Right cardiac atrium (tissue), 5 donors: ENCODE measurements at regions not wholly inside any gene's neighbourhood (a gene's known extent, or its start where the extent isn't known, plus 50 kb on each side); places are given as distances from the start of the nearest gene placed in this dataset.
"Not testable (repeated sequence)": the region's sequence is repeated elsewhere in the genome, so short reads cannot be mapped to it uniquely, and the experiment has no call there.

Experiments
- ATAC-seq, 2 donors: fragments of 200-7000 bp; cut with Tn5 transposase; one replicate each; pipeline versions ENCODE4 v1.8.0 to v1.9.1; 2020; ENCODE audit warnings: moderate library complexity in 2 of 2, mild to moderate bottlenecking in 1 of 2
- DNase-seq, 3 donors: peaks; one replicate each; pipeline ENCODE4 v3.0.0-alpha.2; 2020
- H3K27ac ChIP-seq: one replicate; pipeline ENCODE4 v1.5.1; 2013; ENCODE audit warnings: mild to moderate bottlenecking, low read length, control low read depth, moderate library complexity
- H3K27me3 ChIP-seq: one replicate; pipeline ENCODE4 v1.6.1; 2013; ENCODE audit not compliant: control insufficient read depth, insufficient read depth
- H3K4me1 ChIP-seq: one replicate; pipeline ENCODE4 v1.6.1; 2013; ENCODE audit warnings: low read length; ENCODE audit not compliant: control insufficient read depth, insufficient read depth
- H3K4me3 ChIP-seq: one replicate; pipeline ENCODE4 v1.5.1; 2013; ENCODE audit warnings: low read length, control low read depth
- H3K9me3 ChIP-seq: one replicate; pipeline ENCODE4 v1.6.1; 2013; ENCODE audit warnings: low read length; ENCODE audit not compliant: control insufficient read depth
- WGBS: extraction: QIAGEN DNeasy Blood & Tissue Kit; methylation state at CpG from one replicate; pipeline ENCODE4 v1.1.7; 2013; 5-methylcytosine and 5-hydroxymethylcytosine counted together
- intact Hi-C, 4 donors: fragments of 100-400 bp; cut with DNase I; formaldehyde crosslinking; loops; one replicate each; pipeline versions ENCODE4 v1.11.0 to v1.14.0; 2022 to 2023
- donor health status: healthy with polysubstance abuse.
- donor health status: DM: no; HTN: yes; CAD: no.
- donor health status: DM: no; HTN: no; CAD: no.
- donor health status: DM: no; HTN: yes; CAD: no; lungs with severe emphysema.
- donor health status: DM: yes; HTN: yes; CAD: no.

- 98% methylated on average over 36 of the region's 50 CpGs for WGBS
- intact Hi-C loops, H3K9me3 ChIP-seq, H3K4me3 ChIP-seq, DNase-seq, H3K27me3 ChIP-seq, H3K27ac ChIP-seq, ATAC-seq, H3K4me1 ChIP-seq: not testable (repeated sequence)
Observed at GRCh38 chr5:167858186-167858855, 433.1 kb upstream of the WWC1 start.

GRCh38 chr5:167861129-167861927 lies 430.1 kb upstream of the WWC1 start:
- no peak overlapping the region for H3K27ac ChIP-seq
- no peak overlapping the region for H3K4me3 ChIP-seq
- DNase-seq (peak; percentile 11 to 54 (median 42)), ATAC-seq (no peak)
- no peaks in the 10 kb centered on the region for H3K9me3 ChIP-seq
- H3K4me1 ChIP-seq: no peaks in the 10 kb centered on the region
- no peaks in the 10 kb centered on the region for H3K27me3 ChIP-seq
- 35% methylated on average over 15 of the region's 15 CpGs for WGBS
- intact Hi-C loops: no loop called here

- 85% methylated on average over 2 of the region's 2 CpGs for WGBS
- intact Hi-C loops: no loop called here
Observed at GRCh38 chr5:167861928-167862426, 429.5 kb upstream of the WWC1 start.

GRCh38 chr5:167863883-167864282 lies 427.6 kb upstream of the WWC1 start:
- 41% methylated on average over 2 of the region's 2 CpGs for WGBS
- intact Hi-C loops: no loop called here
- Histone ChIP-seq H3K9me3 (no peaks in the 10 kb centered on the region), H3K4me3 (no peak overlapping the region), H3K4me1 (no peaks in the 10 kb centered on the region), H3K27me3 (no peaks in the 10 kb centered on the region), H3K27ac (no peak overlapping the region)
- no peak for ATAC-seq
- no peak for DNase-seq

More at GRCh38 chr5:167861928-167862426, 429.5 kb upstream of the WWC1 start:
- no peak overlapping the region for H3K4me3 ChIP-seq
- no peaks in the 10 kb centered on the region for H3K9me3 ChIP-seq
- no peaks in the 10 kb centered on the region for H3K27me3 ChIP-seq
- ATAC-seq (no peak), DNase-seq (no peak)
- no peak overlapping the region for H3K27ac ChIP-seq
- no peaks in the 10 kb centered on the region for H3K4me1 ChIP-seq

GRCh38 chr5:167864801-167865200 lies 426.6 kb upstream of the WWC1 start:
- intact Hi-C loops: no loop called here
- no peak for DNase-seq
- no peaks in the 10 kb centered on the region for H3K9me3 ChIP-seq

GRCh38 chr5:167866797-167867196 lies 424.6 kb upstream of the WWC1 start:
- 79% methylated on average over 3 of the region's 3 CpGs for whole genome bisulfite sequencing
- H3K4me3 ChIP-seq: no peak overlapping the region
- H3K27me3 ChIP-seq: no peaks in the 10 kb centered on the region
- H3K27ac ChIP-seq: no peak overlapping the region
- intact Hi-C loops: no loop called here
- no peaks in the 10 kb centered on the region for H3K9me3 ChIP-seq
- no peaks in the 10 kb centered on the region for H3K4me1 ChIP-seq
- ATAC-seq (no peak), DNase-seq (no peak)

More at GRCh38 chr5:167864801-167865200, 426.6 kb upstream of the WWC1 start:
- no peaks in the 10 kb centered on the region for H3K27me3 ChIP-seq
- 88% methylated on average over 6 of the region's 6 CpGs for WGBS
- no peaks in the 10 kb centered on the region for H3K4me1 ChIP-seq
- H3K27ac ChIP-seq: no peak overlapping the region
- H3K4me3 ChIP-seq: no peak overlapping the region
- ATAC-seq: no peak

- no peak overlapping the region for H3K4me3 ChIP-seq
- no peaks in the 10 kb centered on the region for H3K27me3 ChIP-seq
- H3K9me3 ChIP-seq: no peaks in the 10 kb centered on the region
- 71% methylated on average over 5 of the region's 5 CpGs for WGBS
- no peak for ATAC-seq
- no peak for DNase-seq
- no peaks in the 10 kb centered on the region for H3K4me1 ChIP-seq
- intact Hi-C loops: no loop called here
- H3K27ac ChIP-seq: no peak overlapping the region
Observed at GRCh38 chr5:167867281-167867680, 424.2 kb upstream of the WWC1 start.

- Histone ChIP-seq H3K27ac (no peak overlapping the region), H3K4me3 (no peak overlapping the region), H3K27me3 (no peaks in the 10 kb centered on the region), H3K4me1 (no peaks in the 10 kb centered on the region), H3K9me3 (no peaks in the 10 kb centered on the region)
- ATAC-seq: no peak
- DNase-seq: no peak
- WGBS: 79% methylated on average over 3 of the region's 3 CpGs
- intact Hi-C loops: no loop called here
Observed at GRCh38 chr5:167869125-167869524, 422.3 kb upstream of the WWC1 start.

- H3K4me1 ChIP-seq: no peaks in the 10 kb centered on the region
- H3K27me3 ChIP-seq: no peaks in the 10 kb centered on the region
- H3K27ac ChIP-seq: no peak overlapping the region
- no peak overlapping the region for H3K4me3 ChIP-seq
- ATAC-seq (no peak), DNase-seq (no peak)
- intact Hi-C loops: no loop called here
- H3K9me3 ChIP-seq: no peaks in the 10 kb centered on the region
Observed at GRCh38 chr5:167870055-167870454, 421.4 kb upstream of the WWC1 start.

GRCh38 chr5:167871091-167871490 lies 420.4 kb upstream of the WWC1 start:
- no peak overlapping the region for H3K4me3 ChIP-seq
- WGBS: 49% methylated on average over 2 of the region's 2 CpGs
- no peak for ATAC-seq
- H3K9me3 ChIP-seq: no peaks in the 10 kb centered on the region
- DNase-seq: no peak
- H3K27ac ChIP-seq: no peak overlapping the region
- intact Hi-C loops: no loop called here
- no peaks in the 10 kb centered on the region for H3K4me1 ChIP-seq
- no peaks in the 10 kb centered on the region for H3K27me3 ChIP-seq

- WGBS: 35% methylated on average over 2 of the region's 2 CpGs
- ATAC-seq (no peak), DNase-seq (no peak)
- H3K4me3 ChIP-seq: no peak overlapping the region
- H3K27me3 ChIP-seq: no peaks in the 10 kb centered on the region
- H3K9me3 ChIP-seq: no peaks in the 10 kb centered on the region
- H3K4me1 ChIP-seq: no peaks in the 10 kb centered on the region
- intact Hi-C loops: no loop called here
- H3K27ac ChIP-seq: no peak overlapping the region
Observed at GRCh38 chr5:167872791-167873190, 418.7 kb upstream of the WWC1 start.
